ENCODE measurements at regions not wholly inside any gene's neighbourhood (a gene's known extent, or its start where the extent isn't known, plus 50 kb on each side); places are given as distances from the start of the nearest gene placed in this dataset.

GRCh38 chr2:4465671-4466070, 762.3 kb downstream of the DCDC2C start:
- no peak for TF ChIP-seq FOXM1 (IDR thresholded peaks at IDR 0.05; ENCODE audit: low read depth, low read length)
- TF ChIP-seq JUNB (IDR thresholded peaks at IDR 0.05), result no peak
- TF ChIP-seq MAX (IDR thresholded peaks at IDR 0.05; ENCODE audit: low read depth, low read length), result no peak
- TF ChIP-seq CTCF (IDR thresholded peaks at IDR 0.05 in 2 of 3, conservative IDR thresholded peaks at IDR 0.05 in 1 of 3; ENCODE audit: control insufficient read depth in 2 of 3, extremely low read depth in 1 of 3, insufficient read depth in 1 of 3, low read depth in 3 of 3, low read length in 3 of 3), result no peak
- TF ChIP-seq KDM1A (IDR thresholded peaks at IDR 0.05; ENCODE audit: borderline replicate concordance), result no peak
- TF ChIP-seq USF2 (IDR thresholded peaks at IDR 0.05; ENCODE audit: borderline replicate concordance, low read depth, low read length), result no peak
- TF ChIP-seq TBL1XR1 (IDR thresholded peaks at IDR 0.05; ENCODE audit: low read depth, low read length), result no peak
- no peak for TF ChIP-seq NBN (IDR thresholded peaks at IDR 0.05)
- TF ChIP-seq RCOR1 (conservative IDR thresholded peaks at IDR 0.05; ENCODE audit: low read depth, low read length), result no peak
- no peak for TF ChIP-seq FOS (IDR thresholded peaks at IDR 0.05; ENCODE audit: borderline replicate concordance, extremely low read depth, insufficient read length)
- no peak for TF ChIP-seq POLR2AphosphoS5 (IDR thresholded peaks at IDR 0.05; ENCODE audit: low read length)
- no peak for TF ChIP-seq RBBP5 (conservative IDR thresholded peaks at IDR 0.05)

All from GM12878 (cell line).